Pancreas (tissue), 10 donors: ENCODE measurements at regions not wholly inside any gene's neighbourhood (a gene's known extent, or its start where the extent isn't known, plus 50 kb on each side); places are given as distances from the start of the nearest gene placed in this dataset.

Experiments
- ATAC-seq, 4 donors: fragments of 200-7000 bp; cut with Tn5 transposase; one replicate each; pipeline versions ENCODE4 v1.8.0 to v1.9.1; 2020; ENCODE audit warnings: mild to moderate bottlenecking in 4 of 4, moderate library complexity in 4 of 4
- DNase-seq, 6 donors: peaks; one replicate each; pipeline ENCODE4 v3.0.0-alpha.2; 2020
- FAIRE-seq: peaks from 2 replicates; lab custom pipeline; 2012; peaks lifted over from hg19 to GRCh38; lab: Jason Lieb, UNC
- H3K27ac ChIP-seq, 4 donors: fragments of 200-600 bp; sonication (generic); 1 replicate in 3 of 4; 2 replicates in 1 of 4; pipeline versions ENCODE4 v1.5.0 to v1.8.0; 2020
- H3K27me3 ChIP-seq, 4 donors: fragments of 200-600 bp; one replicate each; pipeline ENCODE4 v1.8.0; 2021
- H3K36me3 ChIP-seq, 3 donors: fragments of 200-600 bp; sonication (generic) in 1 of 3; one replicate each; pipeline versions ENCODE4 v1.5.0 to v1.8.0; 2020 to 2021
- H3K4me1 ChIP-seq, 3 donors: fragments of 200-600 bp; one replicate each; pipeline ENCODE4 v1.8.0; 2021
- H3K4me3 ChIP-seq, 4 donors: fragments of 200-600 bp; sonication (generic) in 2 of 4; one replicate each; pipeline versions ENCODE4 v1.5.0 to v1.8.0; 2020 to 2021
- H3K9me3 ChIP-seq, 4 donors: fragments of 200-600 bp; one replicate each; pipeline ENCODE4 v1.8.0; 2021
- WGBS, 2 donors: extraction: QIAGEN DNeasy Blood & Tissue Kit; methylation state at CpG; one replicate each; pipeline ENCODE4 v1.1.7; 2013; 5-methylcytosine and 5-hydroxymethylcytosine counted together
- intact Hi-C, 3 donors: fragments of 100-400 bp; cut with DNase I; formaldehyde crosslinking; loops; one replicate each; pipeline versions ENCODE4 v1.11.1 to v1.14.2; 2022
- TF ChIP-seq, protein P1 (sequence below), 4 donors: fragments of 200-600 bp; sonication (generic) in 3 of 4; IDR thresholded peaks; one replicate each; pipeline versions ENCODE4 v1.5.0 to v1.8.0; 2021; ENCODE audit warnings: antibody characterized with exemption in 4 of 4
- donor health status: healthy with polysubstance abuse.
- donor health status: DM: no; HTN: no; CAD: no; lungs with moderate emphysema.
- donor health status: DM: no; HTN: no; CAD: no.
- donor health status: control.
- donor health status: control.
- donor health status: Bipolar disorder and iron deficiency.
- donor health status: DM: yes; HTN: yes; CAD: no.
- donor health status: DM: no; HTN: no; CAD: no.
- donor health status: DM: no; HTN: no; CAD: no.
- donor health status: DM: yes; HTN: yes; CAD: no.

DNA sequence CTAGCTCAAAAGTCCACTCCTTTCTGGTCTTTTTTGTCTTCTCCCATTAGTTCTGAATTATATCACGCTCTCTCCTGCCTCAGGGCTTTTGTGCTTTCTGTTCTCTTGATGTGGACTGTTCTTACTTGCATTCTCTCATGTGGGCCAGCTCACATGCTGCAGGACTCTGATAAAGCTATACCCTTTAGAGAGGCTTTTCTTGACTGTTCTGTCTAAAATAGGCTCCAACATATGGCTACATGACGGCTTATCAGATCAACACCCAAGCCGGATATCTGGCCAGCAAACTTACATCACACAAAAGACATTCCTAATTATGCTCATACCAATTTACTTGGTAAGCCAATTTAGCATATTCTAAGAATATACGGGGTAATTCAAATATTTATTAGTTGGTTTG is 1494.5 kb downstream of the TECRL start:
- no peak for ATAC-seq
- WGBS, 2 donors: 52 to 71% methylated on average over 4 of the region's 4 CpGs
- TF ChIP-seq, protein P1, sequence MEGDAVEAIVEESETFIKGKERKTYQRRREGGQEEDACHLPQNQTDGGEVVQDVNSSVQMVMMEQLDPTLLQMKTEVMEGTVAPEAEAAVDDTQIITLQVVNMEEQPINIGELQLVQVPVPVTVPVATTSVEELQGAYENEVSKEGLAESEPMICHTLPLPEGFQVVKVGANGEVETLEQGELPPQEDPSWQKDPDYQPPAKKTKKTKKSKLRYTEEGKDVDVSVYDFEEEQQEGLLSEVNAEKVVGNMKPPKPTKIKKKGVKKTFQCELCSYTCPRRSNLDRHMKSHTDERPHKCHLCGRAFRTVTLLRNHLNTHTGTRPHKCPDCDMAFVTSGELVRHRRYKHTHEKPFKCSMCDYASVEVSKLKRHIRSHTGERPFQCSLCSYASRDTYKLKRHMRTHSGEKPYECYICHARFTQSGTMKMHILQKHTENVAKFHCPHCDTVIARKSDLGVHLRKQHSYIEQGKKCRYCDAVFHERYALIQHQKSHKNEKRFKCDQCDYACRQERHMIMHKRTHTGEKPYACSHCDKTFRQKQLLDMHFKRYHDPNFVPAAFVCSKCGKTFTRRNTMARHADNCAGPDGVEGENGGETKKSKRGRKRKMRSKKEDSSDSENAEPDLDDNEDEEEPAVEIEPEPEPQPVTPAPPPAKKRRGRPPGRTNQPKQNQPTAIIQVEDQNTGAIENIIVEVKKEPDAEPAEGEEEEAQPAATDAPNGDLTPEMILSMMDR (IDR thresholded peaks at IDR 0.05): no peak
- H3K4me1 ChIP-seq: no peaks in the 10 kb centered on the region
- H3K27me3 ChIP-seq: no peaks in the 10 kb centered on the region
- DNase-seq: no peak
- FAIRE-seq: no peak
- H3K9me3 ChIP-seq: no peaks in the 10 kb centered on the region
- no peak overlapping the region for H3K4me3 ChIP-seq
- intact Hi-C loops: no loop called here
- no peak overlapping the region for H3K27ac ChIP-seq
- no peaks in the 10 kb centered on the region for H3K36me3 ChIP-seq

DNA sequence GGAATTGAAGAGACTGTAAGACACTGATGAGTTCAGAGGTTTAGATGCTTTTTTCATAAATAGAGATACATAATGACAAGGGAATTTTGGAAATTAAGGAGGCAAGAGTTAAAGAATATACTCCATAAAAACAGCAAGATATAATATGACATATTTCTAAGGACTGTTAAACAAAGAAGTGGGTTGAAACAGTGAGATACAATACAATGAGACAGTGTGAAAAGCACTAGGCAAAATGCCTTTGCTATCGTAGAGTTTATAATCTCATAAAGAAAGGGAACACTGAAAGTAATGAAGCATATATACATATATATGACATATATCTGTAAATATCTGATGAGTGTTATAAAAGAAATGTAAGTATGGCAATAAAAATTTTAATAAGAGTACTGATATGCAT is 1496.2 kb downstream of the TECRL start:
- TF ChIP-seq, protein P1 (IDR thresholded peaks at IDR 0.05): no peak
- Histone ChIP-seq H3K27ac (no peak overlapping the region), H3K4me3 (no peak overlapping the region), H3K9me3 (no peaks in the 10 kb centered on the region), H3K27me3 (no peaks in the 10 kb centered on the region), H3K36me3 (no peaks in the 10 kb centered on the region), H3K4me1 (no peaks in the 10 kb centered on the region)
- intact Hi-C loops: no loop called here
- ATAC-seq: no peak
- FAIRE-seq: no peak
- DNase-seq: no peak
- 68 to 82% methylated on average over 1 of the region's 1 CpG for WGBS, 2 donors

DNA sequence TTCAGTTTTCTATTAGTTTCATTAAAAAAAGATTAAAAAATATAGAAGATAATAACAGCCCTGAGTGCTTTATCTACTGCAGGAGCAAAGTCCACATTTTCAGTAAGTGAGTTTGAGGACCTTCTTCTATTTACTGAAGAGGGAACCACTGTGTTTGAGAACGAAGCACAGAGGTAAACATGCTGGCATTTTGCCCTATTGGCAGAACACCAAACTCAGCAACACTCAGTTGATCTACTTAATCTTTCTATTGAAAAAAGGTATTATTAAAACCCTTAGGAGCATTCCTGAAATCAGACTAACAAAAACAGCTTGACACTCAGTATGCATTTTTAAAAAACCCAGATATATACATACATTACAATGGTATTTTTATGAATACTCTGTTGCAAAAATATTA is 1496.7 kb downstream of the TECRL start:
- DNase-seq (no peak), ATAC-seq (no peak)
- intact Hi-C loops: no loop called here

DNA sequence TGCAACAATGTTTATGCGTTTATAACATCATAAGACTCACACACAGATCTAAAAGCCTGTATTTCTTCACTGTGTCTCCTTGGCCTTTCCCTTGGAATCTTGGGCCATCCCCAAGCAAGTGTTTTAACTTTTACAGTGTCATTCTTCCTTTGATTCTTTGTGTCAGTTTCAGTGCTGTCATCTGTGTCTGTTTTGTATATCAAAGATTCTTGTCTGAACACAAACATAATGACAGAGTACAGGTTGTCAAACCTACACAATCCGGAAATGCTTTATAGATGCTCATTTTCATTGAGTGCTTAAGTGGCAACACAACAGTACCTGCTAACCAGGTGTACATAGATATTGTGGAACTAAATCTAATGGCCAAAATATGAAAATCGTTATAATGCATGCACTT is 1500.0 kb downstream of the TECRL start:
- Histone ChIP-seq H3K36me3 (no peaks in the 10 kb centered on the region), H3K27ac (no peak overlapping the region), H3K9me3 (peaks cover 0 to 2% (median 0%) of the 10 kb centered on the region in 4 donors), H3K4me1 (no peaks in the 10 kb centered on the region), H3K27me3 (no peaks in the 10 kb centered on the region), H3K4me3 (no peak overlapping the region)
- DNase-seq: no peak
- 42 to 62% methylated on average over 3 of the region's 3 CpGs for WGBS, 2 donors
- TF ChIP-seq, protein P1 (IDR thresholded peaks at IDR 0.05): no peak
- intact Hi-C loops: no loop called here
- ATAC-seq: no peak
- FAIRE-seq: no peak

More for the DNA sequence above, 1496.7 kb downstream of the TECRL start:
- Histone ChIP-seq H3K4me3 (no peak overlapping the region), H3K4me1 (no peaks in the 10 kb centered on the region), H3K9me3 (no peaks in the 10 kb centered on the region), H3K27me3 (no peaks in the 10 kb centered on the region), H3K36me3 (no peaks in the 10 kb centered on the region), H3K27ac (no peak overlapping the region)
- TF ChIP-seq, protein P1 (IDR thresholded peaks at IDR 0.05): no peak
- FAIRE-seq: no peak
- 3 to 14% methylated on average over 1 of the region's 1 CpG for WGBS, 2 donors

DNA sequence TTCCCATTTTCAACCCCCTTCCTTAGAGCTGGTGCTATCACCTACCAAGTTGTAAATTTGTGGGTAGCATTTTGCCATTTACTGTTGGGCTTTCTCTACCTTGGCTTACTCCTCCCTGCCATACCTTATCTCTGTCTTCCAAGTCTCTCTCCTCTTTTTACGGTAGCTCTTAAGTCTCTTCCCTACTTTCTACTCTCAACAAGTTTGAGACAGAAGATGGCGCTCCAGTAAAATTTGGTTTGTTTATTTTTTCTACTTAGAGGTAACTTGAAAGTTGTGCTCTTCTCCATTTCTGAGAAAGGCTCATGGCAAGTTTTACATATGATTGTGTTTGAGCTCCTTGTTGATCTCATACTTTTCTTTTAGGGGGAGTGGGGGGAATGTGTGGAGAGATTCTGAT is 1508.1 kb downstream of the TECRL start:
- intact Hi-C loops: no loop called here
- no peaks in the 10 kb centered on the region for H3K4me1 ChIP-seq
- H3K27ac ChIP-seq: no peak overlapping the region
- DNase-seq (no peak), FAIRE-seq (no peak), ATAC-seq (no peak)
- 59 to 78% methylated on average over 2 of the region's 2 CpGs for WGBS, 2 donors
- no peaks in the 10 kb centered on the region for H3K36me3 ChIP-seq
- TF ChIP-seq, protein P1 (IDR thresholded peaks at IDR 0.05): no peak
- H3K27me3 ChIP-seq: no peaks in the 10 kb centered on the region
- H3K4me3 ChIP-seq: no peak overlapping the region
- H3K9me3 ChIP-seq: no peaks in the 10 kb centered on the region
